GM12874 (cell line): ENCODE measurements at regions not wholly inside any gene's neighbourhood (a gene's known extent, or its start where the extent isn't known, plus 50 kb on each side); places are given as distances from the start of the nearest gene placed in this dataset.

Source experiments
- TF ChIP-seq, protein P1 (sequence below): IDR thresholded peaks from 2 replicates; pipeline ENCODE4 v1.5.1; 2011; ENCODE audit warnings: low read depth, mild to moderate bottlenecking, control low read depth, low read length, moderate library complexity; ENCODE audit not compliant: insufficient read depth

DNA sequence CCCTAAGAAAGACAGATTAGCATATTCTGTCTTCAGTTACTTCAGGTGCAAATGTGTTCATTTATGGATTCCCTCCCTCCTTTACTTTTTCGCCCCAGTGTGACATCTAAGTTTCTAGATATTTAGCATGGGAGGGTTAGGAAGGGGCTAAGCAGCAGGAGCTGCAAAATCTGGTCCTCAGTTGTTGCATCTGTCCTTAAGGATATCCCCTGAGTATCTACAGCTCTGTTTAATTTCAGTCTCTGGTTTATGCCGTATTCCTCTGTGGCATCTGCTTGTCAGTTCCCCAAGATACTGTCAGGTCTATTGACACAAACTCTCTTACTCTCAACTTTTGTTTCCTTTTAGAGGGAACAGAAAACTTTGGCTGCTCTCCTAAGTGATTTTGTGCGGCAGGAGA is 754.6 kb upstream of the MAP3K7 start:
- TF ChIP-seq, protein P1, sequence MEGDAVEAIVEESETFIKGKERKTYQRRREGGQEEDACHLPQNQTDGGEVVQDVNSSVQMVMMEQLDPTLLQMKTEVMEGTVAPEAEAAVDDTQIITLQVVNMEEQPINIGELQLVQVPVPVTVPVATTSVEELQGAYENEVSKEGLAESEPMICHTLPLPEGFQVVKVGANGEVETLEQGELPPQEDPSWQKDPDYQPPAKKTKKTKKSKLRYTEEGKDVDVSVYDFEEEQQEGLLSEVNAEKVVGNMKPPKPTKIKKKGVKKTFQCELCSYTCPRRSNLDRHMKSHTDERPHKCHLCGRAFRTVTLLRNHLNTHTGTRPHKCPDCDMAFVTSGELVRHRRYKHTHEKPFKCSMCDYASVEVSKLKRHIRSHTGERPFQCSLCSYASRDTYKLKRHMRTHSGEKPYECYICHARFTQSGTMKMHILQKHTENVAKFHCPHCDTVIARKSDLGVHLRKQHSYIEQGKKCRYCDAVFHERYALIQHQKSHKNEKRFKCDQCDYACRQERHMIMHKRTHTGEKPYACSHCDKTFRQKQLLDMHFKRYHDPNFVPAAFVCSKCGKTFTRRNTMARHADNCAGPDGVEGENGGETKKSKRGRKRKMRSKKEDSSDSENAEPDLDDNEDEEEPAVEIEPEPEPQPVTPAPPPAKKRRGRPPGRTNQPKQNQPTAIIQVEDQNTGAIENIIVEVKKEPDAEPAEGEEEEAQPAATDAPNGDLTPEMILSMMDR: no peak

DNA sequence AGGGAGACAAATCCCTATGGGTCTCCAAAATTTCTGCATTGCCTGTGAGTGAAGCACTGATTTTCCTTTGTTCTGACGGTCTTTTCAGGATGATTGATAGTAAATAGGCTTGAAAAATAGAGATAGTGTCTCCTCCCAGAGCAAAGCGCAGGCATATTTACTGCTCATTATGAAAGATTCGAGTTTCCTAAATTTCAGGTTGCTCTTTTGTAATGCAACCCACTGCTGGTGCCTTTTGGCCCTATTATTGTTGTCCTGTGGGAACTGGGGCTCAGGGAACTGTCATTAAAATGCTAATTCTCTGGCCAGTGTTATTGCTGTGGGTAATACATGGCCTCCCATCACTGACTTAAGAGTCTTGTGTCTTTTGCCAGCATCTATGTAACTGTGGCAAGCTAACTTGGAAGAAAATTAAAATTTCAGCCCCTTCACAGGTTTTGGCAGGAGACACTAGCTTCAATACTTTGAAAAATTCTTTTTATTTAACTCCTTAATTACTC is 754.1 kb upstream of the MAP3K7 start:
- TF ChIP-seq, protein P1: no peak

DNA sequence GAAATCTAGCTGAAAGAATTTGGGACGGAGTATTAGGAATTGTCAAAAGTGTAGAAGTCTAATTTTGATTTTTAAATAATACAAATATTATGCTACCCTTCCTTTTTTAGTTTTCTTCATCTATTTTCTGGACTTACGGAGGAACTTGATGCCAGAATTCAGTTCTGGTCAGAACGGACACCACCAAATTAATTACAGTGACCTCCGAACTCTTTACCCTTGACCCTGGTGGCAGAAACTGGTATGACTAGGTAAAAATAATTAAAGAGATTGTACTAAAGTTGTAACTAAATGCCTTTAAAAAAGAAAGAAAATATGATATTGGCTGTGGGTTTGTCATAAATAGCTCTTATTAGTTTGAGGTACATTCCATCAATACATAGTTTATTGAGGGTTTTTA is 751.1 kb upstream of the MAP3K7 start:
- TF ChIP-seq, protein P1: no peak

DNA sequence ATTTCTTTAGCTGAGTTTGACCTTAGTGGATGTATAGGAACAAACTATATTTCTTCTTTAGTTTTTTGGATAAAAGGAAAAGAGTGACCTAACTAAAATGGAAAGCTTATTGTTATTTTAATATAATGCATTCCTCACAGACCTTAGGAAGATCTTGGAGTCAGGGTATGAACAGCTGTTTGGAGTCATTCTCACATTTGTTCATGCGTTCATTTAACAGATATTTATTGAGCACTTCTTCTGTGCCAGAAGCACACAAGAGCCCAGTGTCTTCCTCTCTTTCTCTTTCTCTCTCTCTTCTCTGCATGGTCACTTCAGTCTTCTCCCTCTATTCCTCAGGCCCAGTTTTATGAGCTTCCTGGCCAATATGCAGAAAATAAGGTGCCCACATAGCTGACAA is 744.0 kb upstream of the MAP3K7 start:
- TF ChIP-seq, protein P1: no peak

DNA sequence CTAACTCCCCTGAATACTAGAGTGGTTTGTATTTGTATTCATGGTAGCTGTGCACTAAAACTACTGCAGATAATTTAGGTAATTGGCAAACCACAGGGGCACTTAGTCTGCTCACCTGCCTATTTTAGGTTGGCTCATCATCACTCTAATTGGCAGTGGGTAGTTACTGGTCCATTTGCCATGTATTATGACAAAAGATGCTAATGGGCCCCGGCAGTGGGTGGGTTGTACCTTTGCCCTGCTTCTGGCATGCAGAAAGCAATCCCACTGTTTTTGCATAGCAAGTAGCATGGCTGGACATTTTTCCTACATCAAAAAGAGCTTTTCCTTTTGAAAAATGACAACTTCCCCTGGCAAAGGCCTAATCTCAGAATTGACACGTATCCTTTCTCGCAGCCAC is 741.4 kb upstream of the MAP3K7 start:
- TF ChIP-seq, protein P1: no peak

DNA sequence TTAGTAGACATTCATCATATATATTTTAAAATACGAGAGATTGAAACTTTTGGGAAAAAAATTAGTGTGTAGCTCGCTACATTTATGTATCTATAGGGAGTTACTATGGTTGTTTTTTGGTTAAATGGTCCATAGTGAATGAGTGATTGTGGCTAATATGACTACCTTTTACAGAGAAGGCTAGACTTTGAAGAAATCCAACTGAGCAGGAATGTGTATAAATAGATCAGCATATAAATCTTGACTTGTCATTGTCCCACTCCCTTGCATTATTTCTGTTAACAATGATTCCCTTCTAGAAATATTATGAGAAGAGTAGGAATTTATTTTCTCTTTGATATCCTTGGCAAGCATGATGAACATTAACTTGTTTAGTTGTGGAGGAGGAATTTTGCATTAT is 737.8 kb upstream of the MAP3K7 start:
- TF ChIP-seq, protein P1: no peak

GRCh38 chr6:91317984-91318383 is 731.1 kb upstream of the MAP3K7 start:
- TF ChIP-seq, protein P1: no peak
